Adrenal gland (tissue), 9 donors: ENCODE measurements at regions not wholly inside any gene's neighbourhood (a gene's known extent, or its start where the extent isn't known, plus 50 kb on each side); places are given as distances from the start of the nearest gene placed in this dataset.
"Not testable (repeated sequence)": the region's sequence is repeated elsewhere in the genome, so short reads cannot be mapped to it uniquely, and the experiment has no call there.

Source experiments
- DNase-seq, 7 donors: peaks; one replicate each; pipeline ENCODE4 v3.0.0-alpha.2; 2019 to 2020
- H3K27ac ChIP-seq, 5 donors: fragments of 200-600 bp; sonication (generic) in 4 of 5; 1 replicate in 3 of 5; 2 replicates in 2 of 5; pipeline versions ENCODE4 v1.5.1 to v1.8.0; 2016 to 2020; ENCODE audit warnings: mild to moderate bottlenecking in 1 of 5
- H3K27me3 ChIP-seq: fragments of 200-600 bp; 2 replicates; pipeline ENCODE4 v1.8.0; 2021
- H3K36me3 ChIP-seq, 2 donors: fragments of 200-600 bp; replicated peaks in 1 of 2; 1 replicate in 1 of 2; 2 replicates in 1 of 2; pipeline versions ENCODE4 v1.5.1 to v1.8.0; 2018 to 2022
- H3K4me1 ChIP-seq, 2 donors: fragments of 200-600 bp; replicated peaks in 1 of 2; 1 replicate in 1 of 2; 2 replicates in 1 of 2; pipeline versions ENCODE4 v1.5.1 to v1.8.0; 2018 to 2021
- H3K4me3 ChIP-seq, 4 donors: fragments of 200-600 bp; sonication (generic) in 3 of 4; one replicate each; pipeline ENCODE4 v1.5.1; 2016 to 2018
- H3K9me3 ChIP-seq, 3 donors: fragments of 200-600 bp; sonication (generic) in 1 of 3; replicated peaks in 1 of 3; 1 replicate in 2 of 3; 2 replicates in 1 of 3; pipeline versions ENCODE4 v1.5.1 to v1.8.0; 2016 to 2021
- CTCF ChIP-seq, 6 experiments: fragments of 450-650 bp in 4 of 6; fragments of 200-600 bp in 2 of 6; sonication (generic) in 1 of 6; IDR thresholded peaks; 1 replicate in 5 of 6; 2 replicates in 1 of 6; pipeline versions ENCODE4 v1.5.1 to v1.8.0; 2016 to 2021; ENCODE audit warnings: antibody characterized with exemption in 6 of 6, mild to moderate bottlenecking in 2 of 6, moderate library complexity in 1 of 6
- POLR2A ChIP-seq, 2 donors: fragments of 450-650 bp; IDR thresholded peaks; one replicate each; pipeline ENCODE4 v1.6.1; 2017; ENCODE audit warnings: antibody characterized with exemption in 2 of 2, mild to moderate bottlenecking in 2 of 2, moderate library complexity in 1 of 2
- WGBS, 4 donors: extraction: QIAGEN DNeasy Blood & Tissue Kit in 2 of 4; methylation state at CpG; one replicate each; pipeline versions ENCODE4 v1.1.5 to v1.1.7; 2013 to 2017; 5-methylcytosine and 5-hydroxymethylcytosine counted together
- intact Hi-C, 2 donors: fragments of 100-400 bp; cut with DNase I; formaldehyde crosslinking; loops; one replicate each; pipeline versions ENCODE4 v1.14.1 to v1.15.0; 2022 to 2023
- donor health status: healthy with polysubstance abuse.
- donor health status: Bipolar disorder and iron deficiency.
- donor health status: DM: yes; HTN: yes; CAD: no.
- donor health status: DM: no; HTN: no; CAD: no.
- donor health status: DM: no; HTN: no; CAD: no.

DNA sequence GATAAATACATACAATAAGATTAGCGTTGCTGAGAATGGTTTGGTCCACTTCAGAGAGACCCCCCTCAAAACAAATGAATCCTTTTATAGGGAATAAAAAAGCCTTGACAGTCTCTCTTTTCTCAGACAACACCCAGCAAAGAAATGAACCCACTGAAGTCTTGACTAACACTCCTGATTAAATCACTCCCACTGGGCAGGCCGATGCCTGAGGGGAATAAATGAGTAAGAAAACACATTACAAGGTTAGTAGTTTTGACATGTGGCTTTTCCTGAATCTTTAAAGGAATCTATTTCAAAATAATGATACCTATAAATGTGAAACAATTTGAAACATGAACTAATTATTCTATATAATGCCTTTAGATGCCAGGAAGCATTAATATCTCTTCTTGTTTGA is 146.9 kb upstream of the POGK start:
- Histone ChIP-seq H3K4me1 (no peaks in the 10 kb centered on the region), H3K27me3 (no peaks in the 10 kb centered on the region), H3K36me3 (no peaks in the 10 kb centered on the region), H3K4me3 (no peak overlapping the region), H3K9me3 (no peaks in the 10 kb centered on the region), H3K27ac (no peak overlapping the region)
- intact Hi-C loops = no loop called here
- WGBS, 4 donors = 60 to 72% (median 65%) methylated on average over 2 of the region's 2 CpGs
- DNase-seq = no peak
- TF ChIP-seq CTCF (IDR thresholded peaks at IDR 0.05) (no peak), POLR2A (IDR thresholded peaks at IDR 0.05) (no peak)

- WGBS, 4 donors = 51 to 74% (median 60%) methylated on average over 4 of the region's 4 CpGs
- no peak overlapping the region for H3K4me3 ChIP-seq
- no peaks in the 10 kb centered on the region for H3K27me3 ChIP-seq
Measured at GRCh38 chr1:166693158-166693557, 146.1 kb upstream of the POGK start.

DNA sequence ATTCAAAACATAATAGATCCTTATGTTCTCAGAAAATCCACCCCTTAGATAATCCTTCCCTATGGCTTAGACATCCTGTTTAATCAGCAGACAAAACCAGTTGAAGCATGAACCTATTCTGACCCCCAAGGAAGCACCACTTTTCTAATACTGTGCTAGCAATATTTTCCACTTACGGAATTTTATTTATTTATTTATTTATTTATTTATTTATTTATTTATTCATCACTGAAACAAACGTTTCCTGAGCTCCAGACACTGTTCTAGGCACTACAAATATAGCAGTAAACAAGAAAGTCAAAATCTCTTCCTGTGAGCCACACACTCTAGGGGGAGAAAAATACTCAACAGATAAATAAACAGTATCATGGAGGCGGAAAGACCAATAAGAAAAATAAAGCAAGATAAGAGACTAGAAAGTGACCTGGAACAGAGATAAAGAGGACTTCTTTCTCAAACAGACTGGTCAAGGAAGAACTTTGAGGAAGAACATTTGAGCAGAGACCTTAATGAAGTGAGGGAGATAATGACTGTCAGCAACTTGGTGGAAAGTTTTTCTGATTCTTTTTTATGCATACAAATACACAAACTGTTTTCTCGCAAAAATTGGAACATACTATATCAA is 145.5 kb upstream of the POGK start:
- no peaks in the 10 kb centered on the region for H3K9me3 ChIP-seq
- no peaks in the 10 kb centered on the region for H3K4me1 ChIP-seq
- no peak overlapping the region for H3K27ac ChIP-seq
- no peak for DNase-seq
- H3K27me3 ChIP-seq = no peaks in the 10 kb centered on the region
- no peak overlapping the region for H3K4me3 ChIP-seq
- intact Hi-C loops = no loop called here
- H3K36me3 ChIP-seq = no peaks in the 10 kb centered on the region
- no peak for TF ChIP-seq POLR2A (IDR thresholded peaks at IDR 0.05)
- TF ChIP-seq CTCF (IDR thresholded peaks at IDR 0.05) = no peak
- WGBS, 4 donors = 57 to 68% (median 59%) methylated on average over 4 of the region's 4 CpGs

More at GRCh38 chr1:166693158-166693557, 146.1 kb upstream of the POGK start:
- Histone ChIP-seq H3K36me3 (no peaks in the 10 kb centered on the region), H3K4me1 (no peaks in the 10 kb centered on the region), H3K9me3 (no peaks in the 10 kb centered on the region), H3K27ac (no peak overlapping the region)
- no peak for DNase-seq
- intact Hi-C loops = no loop called here
- TF ChIP-seq CTCF (IDR thresholded peaks at IDR 0.05) = no peak
- TF ChIP-seq POLR2A (IDR thresholded peaks at IDR 0.05) = no peak

GRCh38 chr1:166695115-166695514 is 144.2 kb upstream of the POGK start:
- DNase-seq = no peak
- H3K27me3 ChIP-seq = no peaks in the 10 kb centered on the region
- TF ChIP-seq POLR2A (IDR thresholded peaks at IDR 0.05) (no peak), CTCF (IDR thresholded peaks at IDR 0.05) (no peak)
- H3K4me1 ChIP-seq = no peaks in the 10 kb centered on the region
- H3K9me3 ChIP-seq = no peaks in the 10 kb centered on the region
- no peak overlapping the region for H3K27ac ChIP-seq
- no peak overlapping the region for H3K4me3 ChIP-seq
- intact Hi-C loops = no loop called here
- WGBS, 4 donors = 67 to 93% (median 76%) methylated on average over 1 of the region's 1 CpG
- H3K36me3 ChIP-seq = no peaks in the 10 kb centered on the region

DNA sequence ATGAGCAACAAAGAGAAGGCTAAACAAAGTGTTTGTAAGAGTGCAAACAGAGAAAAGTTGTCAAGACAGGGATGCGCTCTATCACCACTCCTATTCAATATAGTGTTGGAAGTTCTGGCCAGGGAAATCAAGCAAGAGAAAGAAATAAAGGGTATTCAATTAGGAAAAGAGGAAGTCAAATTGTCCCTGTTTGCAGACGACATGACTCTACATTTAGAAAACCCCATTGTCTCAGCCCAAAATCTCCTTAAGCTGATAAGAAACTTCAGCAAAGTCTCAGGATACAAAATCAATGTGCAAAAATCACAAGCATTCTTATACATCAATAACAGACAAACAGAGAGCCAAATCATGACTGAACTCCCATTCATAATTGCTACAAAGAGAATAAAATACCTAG is 143.4 kb upstream of the POGK start:
- H3K27me3 ChIP-seq, H3K4me1 ChIP-seq, intact Hi-C loops, H3K36me3 ChIP-seq, H3K27ac ChIP-seq, H3K9me3 ChIP-seq, DNase-seq, H3K4me3 ChIP-seq: not testable (repeated sequence)
- 67 to 80% (median 72%) methylated on average over 2 of the region's 2 CpGs for WGBS, 4 donors
